GM18517 (cell line): ENCODE measurements at regions not wholly inside any gene's neighbourhood (a gene's known extent, or its start where the extent isn't known, plus 50 kb on each side); places are given as distances from the start of the nearest gene placed in this dataset.
"Not testable (repeated sequence)": the region's sequence is repeated elsewhere in the genome, so short reads cannot be mapped to it uniquely, and the experiment has no call there.

Experiments
- ATAC-seq: cut with Tn5 transposase; IDR thresholded peaks from one replicate; pipeline ENCODE4 v1.9.1; 2021; ENCODE audit warnings: mild to moderate bottlenecking, moderate library complexity; ENCODE audit not compliant: unreplicated experiment

DNA sequence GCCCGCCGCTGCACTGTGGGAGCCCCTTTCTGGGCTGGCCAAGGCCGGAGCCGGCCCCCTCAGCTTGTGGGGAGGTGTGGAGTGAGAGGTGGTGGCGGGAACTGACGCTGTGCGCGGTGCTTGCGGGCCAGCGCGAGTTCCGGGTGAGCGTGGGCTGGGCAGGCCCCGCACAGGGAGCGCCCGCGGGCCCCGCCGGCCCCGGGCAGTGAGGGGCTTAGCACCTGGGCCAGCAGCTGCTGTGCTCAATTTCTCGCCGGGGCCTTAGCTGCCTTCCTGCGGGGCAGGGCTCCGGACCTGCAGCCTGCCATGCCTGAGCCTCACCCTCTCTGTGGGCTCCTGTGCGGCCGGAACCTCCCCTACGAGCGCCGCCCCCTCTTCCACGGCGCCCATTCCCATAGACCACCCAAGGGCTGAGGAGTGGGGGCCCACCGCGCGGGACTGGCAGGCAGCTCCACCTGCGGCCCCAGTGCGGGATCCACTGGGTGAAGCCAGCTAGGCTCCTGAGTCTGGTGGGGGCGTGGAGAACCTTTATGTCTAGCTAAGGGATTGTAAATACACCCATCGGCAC, 1062.6 kb downstream of the TDRD15 start:
- not testable (repeated sequence) for ATAC-seq

GRCh38 chr2:22189893-22190480, 1066.2 kb downstream of the TDRD15 start:
- ATAC-seq: no peak

DNA sequence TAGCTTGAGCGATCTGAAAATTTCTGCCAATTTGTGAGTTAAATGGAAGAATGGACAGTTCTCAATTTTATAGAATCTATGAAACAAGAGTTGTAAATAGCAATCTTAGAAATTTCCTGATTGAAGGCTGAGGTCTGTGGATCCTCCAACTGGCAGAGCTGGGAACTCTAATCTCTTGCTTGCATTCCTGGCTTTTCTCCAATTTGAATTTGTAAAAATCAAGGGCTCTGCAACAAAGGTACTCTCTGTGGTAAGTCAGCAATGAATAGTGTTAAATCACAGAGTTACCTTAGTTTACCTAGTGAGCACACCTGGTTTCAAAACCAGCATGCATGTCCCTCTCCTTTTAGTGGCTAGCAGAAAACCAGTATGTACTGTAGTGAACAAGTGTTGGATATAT, 1070.5 kb downstream of the TDRD15 start:
- no peak for ATAC-seq

DNA sequence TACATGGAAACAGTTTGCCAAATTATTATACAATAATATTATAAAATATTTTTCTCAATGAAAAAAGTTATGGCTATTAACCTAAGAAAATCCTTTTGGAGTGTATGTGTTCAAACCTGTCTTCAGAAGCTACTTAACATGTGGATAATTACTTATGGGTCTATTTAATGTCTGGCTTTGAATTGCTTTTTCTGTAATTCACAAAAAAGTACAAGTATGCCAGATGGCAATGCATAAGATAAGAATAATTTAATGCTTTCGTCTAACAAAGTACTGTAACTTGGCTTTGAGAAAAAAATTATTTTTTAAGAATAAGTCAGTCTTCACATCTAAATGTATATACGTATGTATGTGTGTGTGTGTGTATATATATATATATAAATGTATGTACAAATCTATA, 1073.0 kb downstream of the TDRD15 start:
- ATAC-seq: no peak

DNA sequence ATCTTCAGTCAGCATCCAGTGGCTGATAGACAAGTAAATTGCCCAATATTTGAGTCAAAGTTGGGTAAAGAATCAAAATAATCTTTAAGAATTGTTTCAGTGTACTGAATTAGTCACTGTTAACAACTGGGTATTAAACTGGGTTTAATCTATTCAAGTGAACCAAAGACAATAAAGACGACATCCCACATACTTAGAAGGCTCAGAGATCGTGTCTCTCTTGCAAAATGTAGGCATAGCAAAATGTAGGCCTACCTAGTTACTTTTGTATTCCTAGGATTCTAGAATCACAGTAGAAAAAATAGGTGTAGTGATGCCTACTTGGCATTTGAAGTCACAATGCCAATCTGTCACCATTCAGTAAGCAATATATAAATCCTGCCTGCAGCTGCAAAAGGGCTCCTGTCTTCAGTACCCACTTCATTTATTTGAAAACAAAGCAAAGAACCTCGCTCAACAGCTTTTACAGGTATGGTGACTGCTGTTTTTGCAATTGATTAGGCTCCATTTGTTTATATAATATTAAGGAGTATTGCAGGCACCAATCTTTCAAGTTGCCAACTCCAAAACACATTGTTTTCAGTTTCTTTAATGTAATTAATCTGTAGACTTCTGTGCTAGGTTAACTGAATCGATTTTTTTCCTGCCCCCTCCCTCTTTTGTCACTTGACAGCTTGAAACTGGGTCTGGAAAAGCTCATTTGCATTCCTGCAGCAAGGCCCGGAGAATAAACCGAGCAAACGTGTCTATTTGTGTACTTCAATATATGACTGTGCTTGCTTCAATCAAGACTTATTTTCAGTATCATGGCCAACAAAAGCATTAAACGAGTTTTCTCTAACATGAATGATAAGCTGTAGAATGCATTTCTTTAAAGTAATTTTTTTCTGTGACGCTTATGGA, 1074.9 kb downstream of the TDRD15 start:
- no peak for ATAC-seq

DNA sequence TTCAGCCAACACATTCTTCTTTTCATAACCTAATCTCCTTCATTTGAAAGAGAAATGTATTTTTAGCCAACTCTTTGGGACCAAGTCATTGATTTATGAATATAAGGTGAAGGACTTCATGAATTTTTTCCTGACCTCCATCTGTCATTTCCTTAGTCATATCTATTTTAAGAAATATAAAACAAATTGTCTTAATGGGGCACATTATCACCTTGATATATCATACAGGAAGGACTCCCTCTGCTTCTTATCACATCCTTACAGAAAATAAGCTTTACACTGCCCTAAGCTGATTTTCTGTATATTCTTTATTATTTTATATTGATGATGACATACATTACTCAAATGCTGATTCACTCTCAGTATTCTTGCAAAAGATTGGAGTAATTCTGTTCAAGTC, 1076.2 kb downstream of the TDRD15 start:
- ATAC-seq: no peak

GRCh38 chr2:22209545-22209944, 1085.8 kb downstream of the TDRD15 start:
- no peak for ATAC-seq

DNA sequence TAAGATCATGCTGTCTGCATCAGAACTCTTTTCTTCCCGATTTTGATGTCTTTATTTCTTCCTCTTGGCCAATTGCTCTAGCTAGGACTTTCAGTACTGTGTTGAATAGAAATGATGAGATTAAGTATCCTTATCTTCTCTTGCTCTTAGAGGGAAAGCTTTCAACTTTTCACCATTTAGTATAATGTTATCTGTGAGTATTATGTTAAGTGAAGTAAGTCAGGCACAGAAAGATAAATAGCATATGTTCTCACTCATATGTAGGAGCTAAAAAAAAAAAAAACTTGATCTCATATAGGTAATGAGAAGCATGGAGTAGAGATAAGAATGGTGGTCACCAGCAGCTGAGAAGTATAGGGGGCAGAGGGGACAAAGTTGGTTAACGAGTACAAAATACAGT, 1089.5 kb downstream of the TDRD15 start:
- no peak for ATAC-seq

DNA sequence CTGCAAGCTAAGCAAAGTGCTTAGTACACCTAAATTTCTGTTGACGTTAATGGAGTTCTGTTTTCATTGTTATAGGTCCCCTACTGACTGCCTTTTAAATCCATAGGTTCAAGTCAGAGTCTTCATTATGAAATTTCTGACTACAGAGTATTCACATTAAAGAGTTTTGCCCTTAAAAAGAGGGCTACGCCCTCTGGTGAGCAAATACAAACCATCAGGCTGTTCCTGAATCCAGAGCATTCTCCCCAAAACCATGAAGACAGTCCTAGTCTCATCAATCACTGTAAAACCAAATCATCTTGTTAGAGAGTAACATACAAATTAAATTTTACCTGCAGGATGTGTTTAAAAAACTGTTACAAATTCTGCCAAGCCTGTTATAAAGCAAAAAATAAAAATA, 1091.7 kb downstream of the TDRD15 start:
- no peak for ATAC-seq

DNA sequence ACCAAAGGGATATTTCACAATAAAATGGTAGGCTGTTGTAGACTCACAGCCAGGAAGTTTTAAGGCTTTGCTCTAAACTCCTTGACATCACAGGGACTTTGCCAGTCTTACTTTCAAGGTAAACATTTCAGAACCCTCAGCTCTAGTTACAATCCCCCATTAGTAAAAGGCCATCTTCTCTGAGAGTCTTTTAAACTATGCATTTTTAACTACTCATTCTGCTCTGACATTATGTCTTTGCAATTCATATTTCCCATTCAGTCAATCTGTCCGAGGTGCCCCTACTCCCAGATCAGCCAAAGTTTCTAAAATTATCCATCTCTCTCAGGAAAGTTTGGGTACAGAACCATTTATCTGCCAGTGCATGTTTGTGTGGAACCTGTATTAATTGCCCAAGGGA, 1094.1 kb downstream of the TDRD15 start:
- ATAC-seq: no peak

- no peak for ATAC-seq
These were observed 1097.2 kb downstream of the TDRD15 start for GRCh38 chr2:22221006-22221405.

DNA sequence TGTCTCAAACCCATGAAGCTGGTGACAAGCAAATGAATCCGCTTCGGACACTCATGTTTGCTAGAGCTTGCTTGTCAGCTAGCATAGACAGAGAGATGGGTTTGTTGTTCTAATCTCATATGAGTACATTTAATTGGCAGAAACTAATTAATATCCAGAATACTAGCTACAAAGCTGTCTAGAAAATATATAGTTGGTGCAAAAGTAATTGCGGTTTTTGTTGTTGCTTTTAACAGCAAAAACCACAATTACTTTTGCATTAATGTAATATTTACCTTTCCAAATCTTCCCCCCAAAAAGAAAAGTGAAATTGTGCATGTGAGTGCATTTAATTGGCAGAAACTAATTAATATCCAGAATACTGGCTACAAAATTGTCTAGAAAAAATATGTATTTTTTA, 1115.2 kb downstream of the TDRD15 start:
- no peak for ATAC-seq

GRCh38 chr2:22247466-22247865, 1123.7 kb downstream of the TDRD15 start:
- no peak for ATAC-seq

DNA sequence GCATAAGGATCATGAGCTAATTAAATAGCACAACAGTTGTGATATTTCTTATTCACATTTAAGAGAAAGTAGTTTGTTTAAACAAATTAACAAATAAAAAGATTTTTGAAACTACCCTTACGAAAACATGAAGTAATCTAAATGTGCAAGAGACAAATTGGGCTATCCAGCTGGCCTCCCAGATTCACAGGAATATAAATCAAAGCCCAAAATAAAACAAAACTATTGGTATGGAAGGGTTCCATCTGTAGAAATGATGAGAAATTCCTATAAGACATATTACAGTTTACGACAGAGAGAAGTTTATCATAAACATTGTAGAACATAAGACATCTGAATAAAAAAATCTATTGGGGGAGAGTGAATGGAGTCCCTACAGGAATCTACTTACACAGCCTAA, 1125.1 kb downstream of the TDRD15 start:
- no peak for ATAC-seq

GRCh38 chr2:22253171-22253570, 1129.4 kb downstream of the TDRD15 start:
- ATAC-seq: no peak

- ATAC-seq: no peak
These were observed 1123.8 kb upstream of the KLHL29 start for GRCh38 chr2:22261165-22261564.

DNA sequence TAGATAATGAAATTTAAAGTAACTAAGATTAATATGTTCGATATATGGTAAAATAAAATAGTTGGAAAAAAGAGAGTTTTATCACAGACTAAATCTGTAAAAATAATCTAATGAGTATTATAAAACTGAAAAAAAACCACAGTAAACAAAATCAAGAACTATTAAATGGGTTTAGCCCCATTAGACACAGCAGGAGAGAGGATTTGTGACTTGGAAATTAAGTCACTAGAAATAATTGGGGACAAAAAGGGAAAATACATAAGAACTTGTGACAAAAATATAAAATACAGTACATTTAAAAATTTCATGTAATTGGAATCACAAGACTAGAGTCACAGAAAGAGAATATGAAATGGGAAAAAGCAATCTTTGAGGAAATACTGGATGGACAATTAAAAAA, 1114.6 kb upstream of the KLHL29 start:
- no peak for ATAC-seq

- ATAC-seq: no peak
These were observed 1111.1 kb upstream of the KLHL29 start for GRCh38 chr2:22273853-22274252.

DNA sequence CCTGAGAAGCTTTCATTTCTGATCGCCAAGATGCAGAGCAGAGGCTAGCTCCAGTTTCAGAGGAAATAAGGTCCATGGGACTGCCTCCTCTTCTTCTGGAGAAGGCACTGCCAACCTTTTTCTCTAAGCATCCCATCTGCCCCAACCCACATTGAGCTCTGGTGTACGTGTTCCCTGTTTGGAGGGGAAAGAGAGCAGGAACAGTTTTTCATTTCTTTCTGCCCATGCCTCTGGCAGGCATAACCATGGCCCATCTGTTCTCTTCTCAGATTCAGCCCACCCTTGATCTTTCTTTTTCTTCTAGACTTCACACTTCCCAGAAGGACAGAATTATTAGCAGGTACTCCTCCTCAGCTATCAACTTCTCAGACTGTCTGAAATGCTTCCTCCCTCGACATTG, 1110.3 kb upstream of the KLHL29 start:
- no peak for ATAC-seq

GRCh38 chr2:22276696-22277095, 1108.3 kb upstream of the KLHL29 start:
- ATAC-seq: peak; percentile 50

- ATAC-seq: no peak
These were observed 1105.4 kb upstream of the KLHL29 start for GRCh38 chr2:22279541-22279940.

GRCh38 chr2:22281033-22281432, 1103.9 kb upstream of the KLHL29 start:
- ATAC-seq: no peak
